PC-3 (cell line): ENCODE measurements at regions not wholly inside any gene's neighbourhood (a gene's known extent, or its start where the extent isn't known, plus 50 kb on each side); places are given as distances from the start of the nearest gene placed in this dataset.

Experiments
- ATAC-seq: fragments of 200-7000 bp; cut with Tn5 transposase; 2 replicates; pipeline ENCODE4 v1.9.1; 2020; ENCODE audit warnings: mild to moderate bottlenecking, moderate library complexity
- BruUV-seq: library from RNA; stranded (reverse); fragments of 400-500 nt; replicated peaks from 2 replicates; lab custom pipeline; 2021; lab: Mats Ljungman, UMichigan
- CTCF ChIA-PET: fragments of 300-600 bp; sonication (Branson Sonifier 250); formaldehyde crosslinking; loops from one replicate; lab custom pipeline; 2022; ENCODE audit warnings: antibody characterized with exemption; lab: Charles Lee
- POLR2A ChIA-PET: fragments of 300-600 bp; sonication (Branson Sonifier 250); formaldehyde crosslinking; loops from one replicate; lab custom pipeline; 2022; ENCODE audit warnings: antibody characterized with exemption; ENCODE audit not compliant: unreplicated experiment; lab: Charles Lee
- DNase-seq: peaks from one replicate; pipeline ENCODE4 v3.0.0-alpha.2; 2015
- H2AFZ ChIP-seq: fragments of 300-600 bp; sonication (generic); 2 replicates; pipeline ENCODE4 v1.6.0; 2016; ENCODE audit warnings: antibody characterized with exemption, low read length
- H3F3A ChIP-seq: fragments of 300-600 bp; sonication (generic); one replicate; pipeline ENCODE4 v1.6.0; 2017; ENCODE audit warnings: antibody characterized with exemption, low read length, control low read depth, mild to moderate bottlenecking; ENCODE audit not compliant: unreplicated experiment
- H3K27ac ChIP-seq: fragments of 300-600 bp; sonication (generic); 2 replicates; pipeline ENCODE4 v1.5.1; 2016; ENCODE audit warnings: mild to moderate bottlenecking, low read length
- H3K27me3 ChIP-seq: fragments of 300-600 bp; sonication (generic); 2 replicates; pipeline ENCODE4 v1.6.1; 2016; ENCODE audit warnings: low read length, mixed read lengths
- H3K36me3 ChIP-seq: fragments of 300-600 bp; sonication (generic); 2 replicates; pipeline ENCODE4 v1.6.1; 2016; ENCODE audit warnings: low read depth, mixed run types, low read length, mixed read lengths
- H3K4me1 ChIP-seq: fragments of 300-600 bp; sonication (generic); 2 replicates; pipeline ENCODE4 v1.5.1; 2016; ENCODE audit warnings: low read length; ENCODE audit not compliant: insufficient read depth
- H3K4me2 ChIP-seq: fragments of 300-600 bp; sonication (generic); 2 replicates; pipeline ENCODE4 v1.6.0; 2016; ENCODE audit warnings: low read length
- H3K4me3 ChIP-seq: fragments of 300-600 bp; sonication (generic); 2 replicates; pipeline ENCODE4 v1.5.1; 2016; ENCODE audit warnings: mild to moderate bottlenecking, low read length, mixed read lengths
- H3K79me2 ChIP-seq: fragments of 300-600 bp; sonication (generic); 2 replicates; pipeline ENCODE4 v1.6.1; 2017; ENCODE audit warnings: low read length, mixed read lengths
- H3K9ac ChIP-seq: fragments of 300-600 bp; sonication (generic); 2 replicates; pipeline ENCODE4 v1.6.0; 2016; ENCODE audit warnings: mild to moderate bottlenecking, low read length
- H3K9me2 ChIP-seq: fragments of 300-600 bp; sonication (generic); replicated peaks from 2 replicates; pipeline ENCODE4 v1.6.1; 2016; ENCODE audit warnings: mixed run types, low read length, mixed read lengths
- H3K9me3 ChIP-seq: fragments of 300-600 bp; sonication (generic); 2 replicates; pipeline ENCODE4 v1.6.1; 2016; ENCODE audit warnings: low read length, mixed read lengths
- H4K20me1 ChIP-seq: fragments of 300-600 bp; sonication (generic); 2 replicates; pipeline ENCODE4 v1.6.1; 2016; ENCODE audit warnings: low read length, mixed read lengths
- CTCF ChIP-seq: fragments of 300-600 bp; sonication (generic); conservative IDR thresholded peaks from 2 replicates; pipeline ENCODE4 v1.5.1; 2017; ENCODE audit warnings: antibody characterized with exemption, low read depth, mild to moderate bottlenecking, low read length
- EZH2 ChIP-seq: fragments of 300-600 bp; sonication (generic); IDR thresholded peaks from one replicate; pipeline ENCODE4 v1.6.1; 2017; ENCODE audit warnings: antibody characterized with exemption, mild to moderate bottlenecking, low read length; ENCODE audit not compliant: unreplicated experiment
- EZH2phosphoT487 ChIP-seq: fragments of 300-600 bp; sonication (generic); IDR thresholded peaks from 2 replicates; pipeline ENCODE4 v1.6.1; 2018; ENCODE audit warnings: mild to moderate bottlenecking, antibody characterized with exemption, low read length, borderline replicate concordance
- intact Hi-C: fragments of 100-400 bp; cut with micrococcal nuclease; formaldehyde crosslinking; loops from 2 replicates; pipeline ENCODE4 v1.9.0; 2023

GRCh38 chr3:103629391-103629790 is 1194.6 kb downstream of the ZPLD1 start:
- DNase-seq (no peak), ATAC-seq (no peak)
- BruUV-seq = no TSS peak
- H3K79me2 ChIP-seq = no peaks in the 10 kb centered on the region
- no peaks in the 10 kb centered on the region for H4K20me1 ChIP-seq
- no peak overlapping the region for H3K4me2 ChIP-seq
- H3K27ac ChIP-seq = no peak overlapping the region
- no peak overlapping the region for H3K9ac ChIP-seq
- no peaks in the 10 kb centered on the region; the same call in 1 of the 2 replicates for H3K9me3 ChIP-seq
- ChIA-PET CTCF (no interaction called here), POLR2A (interaction anchor here (0.6 kb wide), 1 partner anchor 153 kb away, joined by 3 read pairs; no protein-coding TSS in a partner anchor)
- no peaks in the 10 kb centered on the region for H3K27me3 ChIP-seq
- TF ChIP-seq CTCF = no peak
- no peak for TF ChIP-seq EZH2phosphoT487
- no peak for TF ChIP-seq EZH2
- H3K4me1 ChIP-seq = no peaks in the 10 kb centered on the region
- no peak overlapping the region for H3K4me3 ChIP-seq
- intact Hi-C loops = no loop called here
- H3K9me2 ChIP-seq = no peaks in the 10 kb centered on the region
- H3K36me3 ChIP-seq = no peaks in the 10 kb centered on the region
- no peak overlapping the region for H2AFZ ChIP-seq
- H3F3A ChIP-seq = no peaks in the 10 kb centered on the region

GRCh38 chr3:103644450-103644849 is 1209.6 kb downstream of the ZPLD1 start:
- H3K9ac ChIP-seq = no peak overlapping the region
- TF ChIP-seq CTCF (no peak), EZH2 (no peak), EZH2phosphoT487 (no peak)
- no peaks in the 10 kb centered on the region for H3K9me2 ChIP-seq
- no peak overlapping the region for H2AFZ ChIP-seq
- no peaks in the 10 kb centered on the region for H3K9me3 ChIP-seq
- intact Hi-C loops = no loop called here
- H3K4me1 ChIP-seq = no peaks in the 10 kb centered on the region
- H3K27me3 ChIP-seq = no peaks in the 10 kb centered on the region; the same call in 1 of the 2 replicates
- no peaks in the 10 kb centered on the region for H3K36me3 ChIP-seq
- ChIA-PET POLR2A (no interaction called here), CTCF (no interaction called here)
- no peak overlapping the region for H3K4me3 ChIP-seq
- ATAC-seq (no peak), DNase-seq (no peak)
- BruUV-seq = no TSS peak
- no peak overlapping the region for H3K27ac ChIP-seq
- H3K4me2 ChIP-seq = no peak overlapping the region
- H3K79me2 ChIP-seq = no peaks in the 10 kb centered on the region
- no peaks in the 10 kb centered on the region for H3F3A ChIP-seq
- H4K20me1 ChIP-seq = no peaks in the 10 kb centered on the region

DNA sequence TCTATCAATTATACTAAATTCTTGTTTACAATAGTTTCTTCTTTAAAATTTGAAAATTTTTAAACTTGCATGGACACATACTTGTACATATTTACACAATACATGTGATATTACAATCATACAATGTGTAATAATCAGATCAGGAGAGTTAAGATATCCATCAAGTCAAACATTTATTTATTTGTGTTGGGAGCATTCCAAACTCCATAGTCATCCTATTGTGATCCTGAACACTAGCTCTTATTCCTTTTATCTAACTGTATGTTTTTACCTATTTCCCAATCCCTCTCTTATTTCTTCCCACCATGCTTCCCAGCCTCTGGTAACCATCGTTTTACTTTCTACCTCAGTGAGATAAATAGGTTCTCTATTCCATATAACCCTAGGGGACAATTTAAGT is 1219.2 kb downstream of the ZPLD1 start:
- Histone ChIP-seq H3F3A (no peaks in the 10 kb centered on the region), H3K9me2 (no peaks in the 10 kb centered on the region), H3K4me1 (no peaks in the 10 kb centered on the region), H3K79me2 (no peaks in the 10 kb centered on the region), H3K36me3 (no peaks in the 10 kb centered on the region), H2AFZ (no peak overlapping the region), H3K27me3 (peaks cover 15% of the 10 kb centered on the region; the same call in 1 of the 2 replicates), H3K4me2 (no peak overlapping the region), H3K9ac (no peak overlapping the region), H3K9me3 (no peaks in the 10 kb centered on the region), H3K27ac (no peak overlapping the region), H4K20me1 (no peaks in the 10 kb centered on the region), H3K4me3 (no peak overlapping the region)
- POLR2A ChIA-PET = interaction anchor here (0.6 kb wide), 1 partner anchor 43 kb away, joined by 4 read pairs; no protein-coding TSS in a partner anchor
- CTCF ChIA-PET = no interaction called here
- TF ChIP-seq EZH2 (no peak), CTCF (no peak), EZH2phosphoT487 (no peak)
- DNase-seq (peak; percentile 32), ATAC-seq (no peak)
- intact Hi-C loops = no loop called here
- BruUV-seq = no TSS peak
